Body of pancreas (tissue), 4 donors: ENCODE measurements at regions not wholly inside any gene's neighbourhood (a gene's known extent, or its start where the extent isn't known, plus 50 kb on each side); places are given as distances from the start of the nearest gene placed in this dataset.
"Not testable (repeated sequence)": the region's sequence is repeated elsewhere in the genome, so short reads cannot be mapped to it uniquely, and the experiment has no call there.

ENCODE experiments used
- ATAC-seq: fragments of 150-250 bp; one replicate; pipeline ENCODE4 v1.9.1; 2016
- DNase-seq, 4 donors: peaks; one replicate each; pipeline ENCODE4 v3.0.0-alpha.2; 2019
- H3K27ac ChIP-seq, 4 donors: fragments of 200-600 bp; sonication (generic); 1 replicate in 3 of 4; 2 replicates in 1 of 4; pipeline versions ENCODE4 v1.5.1 to v1.6.1; 2016 to 2019; ENCODE audit warnings: mild to moderate bottlenecking in 1 of 4, mixed read lengths in 1 of 4, moderate library complexity in 1 of 4
- H3K27me3 ChIP-seq, 2 donors: fragments of 200-600 bp; sonication (generic); one replicate each; pipeline ENCODE4 v1.6.0; 2016; ENCODE audit warnings: mild to moderate bottlenecking in 1 of 2
- H3K36me3 ChIP-seq, 2 donors: fragments of 200-600 bp; sonication (generic); replicated peaks in 1 of 2; 2 replicates each; pipeline ENCODE4 v1.5.1; 2016; ENCODE audit warnings: low read depth in 2 of 2; ENCODE audit not compliant: insufficient read depth in 1 of 2
- H3K4me1 ChIP-seq: fragments of 200-600 bp; sonication (generic); one replicate; pipeline ENCODE4 v1.6.0; 2016
- H3K4me3 ChIP-seq, 2 donors: fragments of 200-600 bp; sonication (generic); 1 replicate in 1 of 2; 2 replicates in 1 of 2; pipeline ENCODE4 v1.5.1; 2016 to 2019
- H3K9me3 ChIP-seq, 3 donors: fragments of 200-600 bp; sonication (generic); 1 replicate in 2 of 3; 2 replicates in 1 of 3; pipeline ENCODE4 v1.5.1; 2016
- POLR2A ChIP-seq, 3 donors: fragments of 450-650 bp; IDR thresholded peaks; one replicate each; pipeline ENCODE4 v1.6.1; 2016; ENCODE audit warnings: antibody characterized with exemption in 3 of 3, mild to moderate bottlenecking in 2 of 3
- WGBS, 2 donors: methylation state at CpG; one replicate each; pipeline ENCODE4 v1.1.5; 2017; 5-methylcytosine and 5-hydroxymethylcytosine counted together
- intact Hi-C: fragments of 100-400 bp; cut with DNase I; formaldehyde crosslinking; loops from one replicate; pipeline ENCODE4 v1.15.1; 2023
- TF ChIP-seq, protein P1 (sequence below), 7 experiments: fragments of 450-650 bp in 4 of 7; fragments of 200-600 bp in 3 of 7; sonication (generic) in 3 of 7; IDR thresholded peaks; one replicate each; pipeline ENCODE4 v1.5.1; 2016 to 2019; ENCODE audit warnings: antibody characterized with exemption in 7 of 7

DNA sequence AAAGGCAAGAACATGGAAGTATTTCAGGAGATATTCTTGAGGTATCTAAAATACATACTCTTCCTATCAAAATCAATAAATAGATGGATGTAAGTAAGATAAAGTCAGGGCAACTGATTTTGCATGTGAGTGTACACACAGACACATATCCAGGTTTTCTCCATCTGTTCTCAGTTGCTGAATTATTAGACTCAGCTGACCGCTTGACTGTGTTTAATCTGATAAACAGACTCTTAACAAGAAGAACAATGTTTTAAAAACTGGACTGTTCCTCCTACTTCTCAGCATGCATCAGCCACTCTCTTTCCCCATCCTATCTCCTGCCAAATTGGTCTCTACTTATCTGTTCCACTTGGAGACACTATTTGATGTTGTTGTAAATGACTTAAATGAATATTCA lies 73.5 kb downstream of the GOLGA8G start:
- Histone ChIP-seq H3K27me3 (peaks cover 0 to 15% of the 10 kb centered on the region in 2 donors), H3K4me3 (no peak overlapping the region), H3K9me3 (no peaks in the 10 kb centered on the region), H3K4me1 (no peaks in the 10 kb centered on the region), H3K36me3 (no peaks in the 10 kb centered on the region), H3K27ac (no peak overlapping the region)
- ATAC-seq (no peak), DNase-seq (no peak)
- intact Hi-C loops: no loop called here
- TF ChIP-seq, protein P1, sequence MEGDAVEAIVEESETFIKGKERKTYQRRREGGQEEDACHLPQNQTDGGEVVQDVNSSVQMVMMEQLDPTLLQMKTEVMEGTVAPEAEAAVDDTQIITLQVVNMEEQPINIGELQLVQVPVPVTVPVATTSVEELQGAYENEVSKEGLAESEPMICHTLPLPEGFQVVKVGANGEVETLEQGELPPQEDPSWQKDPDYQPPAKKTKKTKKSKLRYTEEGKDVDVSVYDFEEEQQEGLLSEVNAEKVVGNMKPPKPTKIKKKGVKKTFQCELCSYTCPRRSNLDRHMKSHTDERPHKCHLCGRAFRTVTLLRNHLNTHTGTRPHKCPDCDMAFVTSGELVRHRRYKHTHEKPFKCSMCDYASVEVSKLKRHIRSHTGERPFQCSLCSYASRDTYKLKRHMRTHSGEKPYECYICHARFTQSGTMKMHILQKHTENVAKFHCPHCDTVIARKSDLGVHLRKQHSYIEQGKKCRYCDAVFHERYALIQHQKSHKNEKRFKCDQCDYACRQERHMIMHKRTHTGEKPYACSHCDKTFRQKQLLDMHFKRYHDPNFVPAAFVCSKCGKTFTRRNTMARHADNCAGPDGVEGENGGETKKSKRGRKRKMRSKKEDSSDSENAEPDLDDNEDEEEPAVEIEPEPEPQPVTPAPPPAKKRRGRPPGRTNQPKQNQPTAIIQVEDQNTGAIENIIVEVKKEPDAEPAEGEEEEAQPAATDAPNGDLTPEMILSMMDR (IDR thresholded peaks at IDR 0.05): no peak
- no peak for TF ChIP-seq POLR2A (IDR thresholded peaks at IDR 0.05)
- WGBS, 2 donors: 61 to 75% methylated on average over 1 of the region's 1 CpG

DNA sequence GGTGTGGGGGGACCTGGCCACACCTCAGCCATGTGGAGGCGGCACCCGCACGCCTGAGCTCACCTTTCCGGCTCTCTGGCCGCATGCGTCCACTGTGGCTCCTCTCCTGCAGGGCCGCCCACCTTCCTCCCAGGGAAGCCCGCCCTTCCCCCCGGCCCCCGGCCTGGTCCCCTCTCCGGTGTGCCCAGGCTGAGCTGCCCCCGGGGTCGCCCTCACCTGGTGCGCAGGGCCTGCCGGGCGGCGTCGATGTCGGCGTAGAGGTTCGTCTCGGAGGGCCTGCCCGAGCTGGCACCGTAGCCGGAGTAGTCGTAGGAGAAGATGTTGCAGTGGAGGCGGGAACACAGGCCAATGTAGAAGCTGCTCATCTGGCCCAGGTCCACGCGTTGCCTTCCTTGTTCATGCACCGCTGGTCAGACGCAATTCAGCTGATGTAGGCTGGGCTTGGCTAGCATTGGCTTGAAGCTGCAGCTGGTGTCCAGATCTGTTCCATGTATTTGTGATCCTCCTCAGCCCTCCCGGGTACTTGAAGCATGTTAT lies 75.3 kb downstream of the GOLGA8G start:
- H3K36me3 ChIP-seq, H3K4me1 ChIP-seq, intact Hi-C loops, ATAC-seq, H3K27ac ChIP-seq, H3K4me3 ChIP-seq, H3K9me3 ChIP-seq: not testable (repeated sequence)
- 85% methylated on average over 31 to 32 of the region's 32 CpGs for WGBS, 2 donors
- peak in 2 of 4 donors; percentile 4 to 6 for DNase-seq
- peaks cover 0 to 15% of the 10 kb centered on the region in 2 donors for H3K27me3 ChIP-seq

DNA sequence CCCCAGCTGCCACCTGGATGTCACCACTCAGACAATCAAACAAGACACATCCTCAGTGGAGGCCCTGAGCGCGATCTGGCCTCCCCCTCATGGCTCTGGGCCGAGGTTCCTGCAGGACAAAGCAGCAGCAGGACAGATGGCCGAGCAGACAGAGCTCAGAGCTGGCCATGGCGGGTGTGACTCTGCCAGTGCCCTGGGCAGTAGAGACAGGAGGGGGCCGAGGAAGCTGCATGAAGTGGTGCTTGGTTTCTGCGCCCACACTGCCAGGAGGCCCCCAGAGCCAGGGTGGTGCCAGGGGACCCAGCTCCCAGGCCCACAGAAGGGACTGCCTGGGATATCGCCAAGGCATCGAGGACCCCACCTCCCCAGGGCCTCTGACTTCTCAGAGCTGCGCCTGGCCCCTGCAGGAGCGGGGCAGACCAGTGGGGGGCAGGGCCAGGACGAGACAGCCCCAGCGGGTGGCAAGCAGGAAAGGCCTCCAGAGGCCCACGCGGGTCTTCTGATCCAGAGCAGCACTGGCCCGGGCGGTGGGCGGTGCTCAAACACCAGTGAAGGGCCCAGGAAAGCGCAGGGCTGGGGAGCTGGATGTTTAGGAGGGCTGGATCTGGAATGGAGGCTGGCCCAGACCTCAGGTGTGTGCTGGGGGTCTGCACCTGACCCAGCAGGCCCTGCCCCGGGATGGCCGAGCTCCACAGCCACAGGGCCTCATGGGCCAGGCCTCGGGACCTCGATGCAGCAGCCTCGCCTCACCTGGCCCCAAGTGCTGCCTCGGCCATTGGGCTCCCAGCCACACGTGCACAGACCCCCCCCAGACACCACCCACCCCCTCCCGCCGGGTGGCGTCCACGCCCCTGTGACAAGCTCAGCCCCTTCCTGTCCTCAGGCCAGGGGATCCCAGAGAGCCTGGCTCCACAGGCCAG lies 76.0 kb downstream of the GOLGA8G start:
- Histone ChIP-seq H3K4me3 (no peak overlapping the region), H3K9me3 (no peaks in the 10 kb centered on the region), H3K4me1 (no peaks in the 10 kb centered on the region), H3K27ac (no peak overlapping the region), H3K27me3 (peaks cover 0 to 15% of the 10 kb centered on the region in 2 donors), H3K36me3 (no peaks in the 10 kb centered on the region)
- DNase-seq: peak in 2 of 4 donors; percentile 5 to 12
- TF ChIP-seq POLR2A (IDR thresholded peaks at IDR 0.05): no peak
- TF ChIP-seq, protein P1 (IDR thresholded peaks at IDR 0.05): no peak
- ATAC-seq: no peak
- intact Hi-C loops: no loop called here
- WGBS, 2 donors: 70% methylated on average over 20 to 30 of the region's 30 CpGs

GRCh38 chr15:28455537-28456475 lies 77.0 kb downstream of the GOLGA8G start:
- 82 to 91% methylated on average over 20 to 21 of the region's 28 CpGs for whole genome bisulfite sequencing, 2 donors
- DNase-seq, ATAC-seq, H3K4me3 ChIP-seq, H3K36me3 ChIP-seq, H3K9me3 ChIP-seq, H3K4me1 ChIP-seq, intact Hi-C loops, H3K27ac ChIP-seq: not testable (repeated sequence)
- peaks cover 0 to 15% of the 10 kb centered on the region in 2 donors for H3K27me3 ChIP-seq

DNA sequence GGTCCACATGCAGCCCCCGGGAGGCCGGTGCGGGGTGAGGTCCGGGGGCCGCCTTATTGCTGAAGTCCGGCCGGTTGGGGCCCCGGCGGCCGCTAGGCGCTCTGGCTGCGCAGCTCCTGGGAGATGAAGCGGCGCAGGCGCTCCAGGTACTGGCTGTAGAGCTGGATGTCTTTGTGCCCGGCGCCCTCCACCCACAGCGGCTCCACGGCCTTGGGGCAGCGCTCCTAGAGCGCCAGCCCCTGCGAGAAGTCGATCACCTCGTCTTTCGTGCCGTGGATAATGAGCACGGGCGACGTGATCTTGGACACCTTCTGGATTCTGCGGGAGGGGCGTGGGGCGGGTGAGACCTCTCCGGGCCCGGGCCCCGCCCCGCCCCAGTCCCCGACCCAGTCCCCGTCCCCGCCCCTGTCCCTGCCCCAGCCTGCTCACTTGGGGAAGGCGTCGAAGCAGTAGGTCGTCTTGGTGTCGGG lies 76.3 kb downstream of the GOLGA8F start:
- H3K4me1 ChIP-seq, H3K36me3 ChIP-seq, H3K27ac ChIP-seq, H3K4me3 ChIP-seq, ATAC-seq, H3K9me3 ChIP-seq, intact Hi-C loops: not testable (repeated sequence)
- WGBS, 2 donors: 0 to 3% methylated on average over 8 to 33 of the region's 43 CpGs
- peaks cover 0 to 15% of the 10 kb centered on the region in 2 donors for H3K27me3 ChIP-seq
- peak in 1 of 4 donors; percentile 11 for DNase-seq
